WTC11 (cell line): ENCODE measurements at regions not wholly inside any gene's neighbourhood (a gene's known extent, or its start where the extent isn't known, plus 50 kb on each side); places are given as distances from the start of the nearest gene placed in this dataset.
A peak's percentile ranks its signal among the peaks of the same experiment; 100 is the strongest.

Experiments
- ATAC-seq: fragments of 200-7000 bp; cut with Tn5 transposase; 2 replicates; pipeline ENCODE4 v1.10.0; 2021; ENCODE audit warnings: mild to moderate bottlenecking, moderate library complexity
- CTCF ChIA-PET: fragments of 300-600 bp; sonication (Branson Sonifier 250); formaldehyde crosslinking; loops from one replicate; lab custom pipeline; 2021; ENCODE audit warnings: antibody characterized with exemption; lab: Charles Lee
- POLR2A ChIA-PET: fragments of 350-600 bp; sonication (Branson Sonifier 250); formaldehyde crosslinking; loops from one replicate; lab custom pipeline; 2021; ENCODE audit warnings: antibody characterized with exemption; lab: Charles Lee
- DNase-seq: peaks from one replicate; pipeline ENCODE4 v3.0.0; 2021; ENCODE audit warnings: low spot score
- H3K27ac Mint-ChIP-seq: 2 replicates; pipeline ENCODE4 v1.8.0; 2021; ENCODE audit warnings: mixed read lengths
- H3K27me3 Mint-ChIP-seq: 2 replicates; pipeline ENCODE4 v1.8.0; 2021; ENCODE audit warnings: low read depth, mild to moderate bottlenecking, moderate library complexity, mixed read lengths
- H3K36me3 Mint-ChIP-seq: 2 replicates; pipeline ENCODE4 v1.8.0; 2021; ENCODE audit warnings: mixed read lengths
- H3K4me1 Mint-ChIP-seq: 2 replicates; pipeline ENCODE4 v1.8.0; 2022; ENCODE audit warnings: mixed read lengths
- H3K4me3 Mint-ChIP-seq: 2 replicates; pipeline ENCODE4 v1.8.0; 2021; ENCODE audit warnings: mild to moderate bottlenecking, moderate library complexity, mixed read lengths
- H3K9me3 Mint-ChIP-seq: 2 replicates; pipeline ENCODE4 v1.8.0; 2021; ENCODE audit warnings: mixed read lengths
- AR ChIP-seq: fragments of 250-450 bp; sonication (Bioruptor Pico); IDR thresholded peaks from 2 replicates; pipeline ENCODE4 v1.9.0; 2021; ENCODE audit warnings: mild to moderate bottlenecking
- ESRRA ChIP-seq: sonication (generic); formaldehyde crosslinking; IDR thresholded peaks from 2 replicates; pipeline ENCODE4 v1.8.1; 2022; ENCODE audit warnings: mild to moderate bottlenecking, missing genetic modification reagents, borderline replicate concordance
- ETV6 ChIP-seq: sonication (generic); formaldehyde crosslinking; IDR thresholded peaks from 2 replicates; pipeline ENCODE4 v1.8.1; 2022; ENCODE audit warnings: mild to moderate bottlenecking, missing genetic modification reagents
- FOXJ3 ChIP-seq: sonication (generic); formaldehyde crosslinking; IDR thresholded peaks from 2 replicates; pipeline ENCODE4 v1.9.0; 2021; ENCODE audit warnings: missing genetic modification reagents, mild to moderate bottlenecking, borderline replicate concordance
- FOXP4 ChIP-seq: sonication (generic); formaldehyde crosslinking; IDR thresholded peaks from 2 replicates; pipeline ENCODE4 v1.8.0; 2022; ENCODE audit warnings: mild to moderate bottlenecking, missing genetic modification reagents
- GABPB1 ChIP-seq: sonication (generic); formaldehyde crosslinking; IDR thresholded peaks from 2 replicates; pipeline ENCODE4 v1.8.1; 2023; ENCODE audit warnings: mild to moderate bottlenecking, missing genetic modification reagents
- JAZF1 ChIP-seq: fragments of 250-450 bp; sonication (Bioruptor Pico); IDR thresholded peaks from 2 replicates; pipeline ENCODE4 v1.9.0; 2021; ENCODE audit warnings: moderate library complexity, mild to moderate bottlenecking, inconsistent platforms
- MAX ChIP-seq: sonication (generic); formaldehyde crosslinking; IDR thresholded peaks from 2 replicates; pipeline ENCODE4 v1.8.0; 2022; ENCODE audit warnings: mild to moderate bottlenecking, missing genetic modification reagents
- MXD4 ChIP-seq: fragments of 250-450 bp; sonication (Bioruptor Pico); IDR thresholded peaks from 2 replicates; pipeline ENCODE4 v1.8.0; 2021; ENCODE audit warnings: mild to moderate bottlenecking, moderate library complexity, borderline replicate concordance
- NFYB ChIP-seq: sonication (generic); formaldehyde crosslinking; conservative IDR thresholded peaks from 2 replicates; pipeline ENCODE4 v1.8.0; 2022; ENCODE audit warnings: low read depth, missing genetic modification reagents
- NR1H2 ChIP-seq: sonication (generic); formaldehyde crosslinking; IDR thresholded peaks from 2 replicates; pipeline ENCODE4 v1.9.0; 2021; ENCODE audit warnings: mild to moderate bottlenecking, moderate library complexity, missing genetic modification reagents
- NR3C1 ChIP-seq: sonication (generic); formaldehyde crosslinking; conservative IDR thresholded peaks from 2 replicates; pipeline ENCODE4 v1.8.1; 2023; ENCODE audit warnings: low read depth, mild to moderate bottlenecking, missing genetic modification reagents
- PRDM15 ChIP-seq: sonication (generic); formaldehyde crosslinking; IDR thresholded peaks from 2 replicates; pipeline ENCODE4 v1.8.0; 2022; ENCODE audit warnings: missing genetic modification reagents
- SMAD3 ChIP-seq: sonication (generic); formaldehyde crosslinking; IDR thresholded peaks from 2 replicates; pipeline ENCODE4 v1.8.0; 2022; ENCODE audit warnings: missing genetic modification reagents, mild to moderate bottlenecking, borderline replicate concordance
- STAT6 ChIP-seq: sonication (generic); formaldehyde crosslinking; conservative IDR thresholded peaks from 2 replicates; pipeline ENCODE4 v1.8.1; 2023; ENCODE audit warnings: mild to moderate bottlenecking, low read depth, missing genetic modification reagents, moderate library complexity
- ZNF396 ChIP-seq: fragments of 250-450 bp; sonication (Bioruptor Pico); IDR thresholded peaks from 2 replicates; pipeline ENCODE4 v1.8.0; 2021; ENCODE audit warnings: mild to moderate bottlenecking, moderate library complexity, borderline replicate concordance
- ZNF416 ChIP-seq: fragments of 250-450 bp; sonication (Bioruptor Pico); IDR thresholded peaks from 2 replicates; pipeline ENCODE4 v1.9.0; 2021; ENCODE audit warnings: mild to moderate bottlenecking, inconsistent platforms

GRCh38 chr12:91316161-91316906 is 133.7 kb upstream of the DCN start:
- no peak for TF ChIP-seq NR1H2 (CRISPR knock-in tag)
- no peak for TF ChIP-seq ESRRA
- no peak for TF ChIP-seq GABPB1
- no peak for TF ChIP-seq MXD4 (CRISPR knock-in tag)
- no peak for TF ChIP-seq NFYB (CRISPR knock-in tag)
- no peak for TF ChIP-seq SMAD3 (CRISPR knock-in tag)
- no peak for TF ChIP-seq ZNF416 (CRISPR knock-in tag)
- no peak for TF ChIP-seq MAX
- TF ChIP-seq PRDM15 (CRISPR knock-in tag) = no peak
- TF ChIP-seq ETV6 (CRISPR knock-in tag) = no peak
- H3K4me3 Mint-ChIP-seq = no peak overlapping the region
- DNase-seq (no peak), ATAC-seq (no peak; the same call in 1 of the 2 replicates)
- peaks cover 3% of the 10 kb centered on the region; the same call in 1 of the 2 replicates for H3K36me3 Mint-ChIP-seq
- H3K9me3 Mint-ChIP-seq = peaks cover 16% of the 10 kb centered on the region
- ChIA-PET CTCF (interaction anchor here (1.2 to 1.9 kb wide), 2 partner anchors 10 to 372 kb away, joined by 4 to 11 read pairs; no protein-coding TSS in a partner anchor), POLR2A (no interaction called here)
- H3K27me3 Mint-ChIP-seq = no peaks in the 10 kb centered on the region
- peaks cover 21% of the 10 kb centered on the region for H3K4me1 Mint-ChIP-seq
- peak overlapping the region; percentile 36; the same call in 1 of the 2 replicates for H3K27ac Mint-ChIP-seq

- ChIA-PET CTCF (no interaction called here), POLR2A (no interaction called here)
- H3K27me3 Mint-ChIP-seq = no peaks in the 10 kb centered on the region
- no peak overlapping the region for H3K4me3 Mint-ChIP-seq
- no peak for DNase-seq
- H3K9me3 Mint-ChIP-seq = peaks cover 10% of the 10 kb centered on the region
- TF ChIP-seq FOXJ3 (CRISPR knock-in tag) (no peak), STAT6 (no peak), JAZF1 (no peak), NR3C1 (CRISPR knock-in tag) (no peak), MAX (no peak), AR (CRISPR knock-in tag) (no peak), ZNF396 (CRISPR knock-in tag) (no peak), FOXP4 (CRISPR knock-in tag) (no peak)
- no peak overlapping the region for H3K27ac Mint-ChIP-seq
- no peak for ATAC-seq
- no peaks in the 10 kb centered on the region for H3K36me3 Mint-ChIP-seq
- peaks cover 3% of the 10 kb centered on the region for H3K4me1 Mint-ChIP-seq
Measured at GRCh38 chr12:91311081-91311480, 128.5 kb upstream of the DCN start.
